OCI-LY7 (cell line): ENCODE measurements at regions not wholly inside any gene's neighbourhood (a gene's known extent, or its start where the extent isn't known, plus 50 kb on each side); places are given as distances from the start of the nearest gene placed in this dataset.

Source experiments
- BruUV-seq: library from RNA; stranded (reverse); fragments of 400-500 nt; replicated peaks from 2 replicates; lab custom pipeline; 2021; lab: Mats Ljungman, UMichigan
- CTCF ChIA-PET: fragments of 300-600 bp; sonication (Branson Sonifier 250); formaldehyde crosslinking; loops from one replicate; lab custom pipeline; 2022; ENCODE audit warnings: antibody characterized with exemption; ENCODE audit not compliant: unreplicated experiment; lab: Charles Lee
- POLR2A ChIA-PET: fragments of 300-600 bp; sonication (Branson Sonifier 250); formaldehyde crosslinking; loops from one replicate; lab custom pipeline; 2022; ENCODE audit warnings: antibody characterized with exemption; lab: Charles Lee
- DNase-seq: peaks from one replicate; pipeline ENCODE4 v3.0.0-alpha.2; 2015; ENCODE audit warnings: low spot score
- H2AFZ ChIP-seq: fragments of 200-600 bp; sonication (generic), shearing (Covaris generic); 2 replicates; pipeline ENCODE4 v1.6.1; 2014; ENCODE audit warnings: mild to moderate bottlenecking, antibody characterized with exemption, low read length, moderate library complexity
- H3K27ac ChIP-seq: fragments of 200-600 bp; sonication (generic); 2 replicates; pipeline ENCODE4 v1.5.1; 2014; ENCODE audit warnings: mixed run types, low read depth, mild to moderate bottlenecking, moderate library complexity, low read length, inconsistent platforms; ENCODE audit not compliant: poor library complexity, severe bottlenecking
- H3K36me3 ChIP-seq: fragments of 200-600 bp; sonication (generic); 2 replicates; pipeline ENCODE4 v1.6.1; 2014; ENCODE audit warnings: mild to moderate bottlenecking, antibody characterized with exemption, low read length, moderate library complexity, mixed read lengths; ENCODE audit not compliant: insufficient read depth
- H3K4me1 ChIP-seq: fragments of 200-600 bp; sonication (generic); 2 replicates; pipeline ENCODE4 v1.5.1; 2014; ENCODE audit warnings: mild to moderate bottlenecking, low read length; ENCODE audit not compliant: insufficient read depth, poor library complexity, severe bottlenecking
- H3K4me2 ChIP-seq: fragments of 200-600 bp; sonication (generic); 2 replicates; pipeline ENCODE4 v1.6.1; 2014; ENCODE audit warnings: mild to moderate bottlenecking, low read length
- H3K4me3 ChIP-seq: fragments of 200-600 bp; sonication (generic); 2 replicates; pipeline ENCODE4 v1.5.1; 2014; ENCODE audit warnings: mild to moderate bottlenecking, low read depth, low read length; ENCODE audit not compliant: poor library complexity, severe bottlenecking
- H3K79me2 ChIP-seq: fragments of 200-600 bp; sonication (generic); 2 replicates; pipeline ENCODE4 v1.6.1; 2016; ENCODE audit warnings: low read depth, mild to moderate bottlenecking, low read length, moderate library complexity, mixed read lengths; ENCODE audit not compliant: insufficient read depth
- H3K9me2 ChIP-seq: fragments of 200-600 bp; sonication (generic); 2 replicates; pipeline ENCODE4 v1.6.1; 2016; ENCODE audit warnings: mild to moderate bottlenecking, low read length, mixed read lengths; ENCODE audit not compliant: insufficient read depth
- H3K9me3 ChIP-seq: fragments of 200-600 bp; sonication (generic); 2 replicates; pipeline ENCODE4 v1.6.1; 2014; ENCODE audit warnings: mild to moderate bottlenecking, mixed run types, low read length, mixed read lengths
- H4K20me1 ChIP-seq: fragments of 200-600 bp; sonication (generic); 2 replicates; pipeline ENCODE4 v1.6.1; 2014; ENCODE audit warnings: mild to moderate bottlenecking, antibody characterized with exemption, low read length, moderate library complexity, mixed read lengths; ENCODE audit not compliant: insufficient read depth
- EZH2phosphoT487 ChIP-seq: fragments of 200-600 bp; sonication (generic); IDR thresholded peaks from 2 replicates; pipeline ENCODE4 v1.6.1; 2018; ENCODE audit warnings: low read depth, borderline replicate concordance, mild to moderate bottlenecking, mixed run types, antibody characterized with exemption, low read length, moderate library complexity, mixed read lengths
- intact Hi-C: fragments of 100-400 bp; cut with micrococcal nuclease; formaldehyde crosslinking; loops from one replicate; pipeline ENCODE4 v1.10.0; 2022; ENCODE audit not compliant: unreplicated experiment
- TF ChIP-seq, protein P1 (sequence below): fragments of 200-600 bp; sonication (generic); conservative IDR thresholded peaks from 2 replicates; pipeline ENCODE4 v1.5.1; 2014; ENCODE audit warnings: mild to moderate bottlenecking, antibody characterized with exemption, low read length, moderate library complexity, mixed read lengths

DNA sequence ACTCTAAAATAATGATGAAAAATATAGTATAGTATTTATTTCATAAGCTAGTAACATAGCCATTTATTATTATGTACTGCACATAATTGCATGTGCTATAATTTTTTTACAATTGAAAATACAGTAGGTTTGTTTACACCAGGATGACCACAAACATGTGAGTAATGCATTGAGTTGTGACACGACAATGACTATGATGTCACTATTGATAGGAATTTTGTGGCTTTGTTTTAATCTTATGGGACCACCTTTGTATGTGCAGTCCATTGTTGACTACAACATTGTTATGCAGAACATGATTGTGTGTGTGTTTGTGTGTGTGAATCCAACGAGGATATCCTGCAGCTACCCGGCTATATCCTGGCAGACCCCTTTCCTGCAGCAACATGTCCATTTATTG, 372.2 kb upstream of the MCTP2 start:
- Histone ChIP-seq H3K79me2 (no peaks in the 10 kb centered on the region), H3K4me3 (no peak overlapping the region), H3K4me2 (no peak overlapping the region), H4K20me1 (no peaks in the 10 kb centered on the region), H3K4me1 (no peaks in the 10 kb centered on the region), H2AFZ (no peak overlapping the region), H3K9me3 (no peaks in the 10 kb centered on the region), H3K27ac (no peak overlapping the region), H3K36me3 (no peaks in the 10 kb centered on the region), H3K9me2 (no peaks in the 10 kb centered on the region)
- DNase-seq = no peak
- TF ChIP-seq EZH2phosphoT487 = no peak
- TF ChIP-seq, protein P1, sequence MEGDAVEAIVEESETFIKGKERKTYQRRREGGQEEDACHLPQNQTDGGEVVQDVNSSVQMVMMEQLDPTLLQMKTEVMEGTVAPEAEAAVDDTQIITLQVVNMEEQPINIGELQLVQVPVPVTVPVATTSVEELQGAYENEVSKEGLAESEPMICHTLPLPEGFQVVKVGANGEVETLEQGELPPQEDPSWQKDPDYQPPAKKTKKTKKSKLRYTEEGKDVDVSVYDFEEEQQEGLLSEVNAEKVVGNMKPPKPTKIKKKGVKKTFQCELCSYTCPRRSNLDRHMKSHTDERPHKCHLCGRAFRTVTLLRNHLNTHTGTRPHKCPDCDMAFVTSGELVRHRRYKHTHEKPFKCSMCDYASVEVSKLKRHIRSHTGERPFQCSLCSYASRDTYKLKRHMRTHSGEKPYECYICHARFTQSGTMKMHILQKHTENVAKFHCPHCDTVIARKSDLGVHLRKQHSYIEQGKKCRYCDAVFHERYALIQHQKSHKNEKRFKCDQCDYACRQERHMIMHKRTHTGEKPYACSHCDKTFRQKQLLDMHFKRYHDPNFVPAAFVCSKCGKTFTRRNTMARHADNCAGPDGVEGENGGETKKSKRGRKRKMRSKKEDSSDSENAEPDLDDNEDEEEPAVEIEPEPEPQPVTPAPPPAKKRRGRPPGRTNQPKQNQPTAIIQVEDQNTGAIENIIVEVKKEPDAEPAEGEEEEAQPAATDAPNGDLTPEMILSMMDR = no peak
- ChIA-PET POLR2A (no interaction called here), CTCF (no interaction called here)
- intact Hi-C loops = no loop called here
- BruUV-seq = no TSS peak

DNA sequence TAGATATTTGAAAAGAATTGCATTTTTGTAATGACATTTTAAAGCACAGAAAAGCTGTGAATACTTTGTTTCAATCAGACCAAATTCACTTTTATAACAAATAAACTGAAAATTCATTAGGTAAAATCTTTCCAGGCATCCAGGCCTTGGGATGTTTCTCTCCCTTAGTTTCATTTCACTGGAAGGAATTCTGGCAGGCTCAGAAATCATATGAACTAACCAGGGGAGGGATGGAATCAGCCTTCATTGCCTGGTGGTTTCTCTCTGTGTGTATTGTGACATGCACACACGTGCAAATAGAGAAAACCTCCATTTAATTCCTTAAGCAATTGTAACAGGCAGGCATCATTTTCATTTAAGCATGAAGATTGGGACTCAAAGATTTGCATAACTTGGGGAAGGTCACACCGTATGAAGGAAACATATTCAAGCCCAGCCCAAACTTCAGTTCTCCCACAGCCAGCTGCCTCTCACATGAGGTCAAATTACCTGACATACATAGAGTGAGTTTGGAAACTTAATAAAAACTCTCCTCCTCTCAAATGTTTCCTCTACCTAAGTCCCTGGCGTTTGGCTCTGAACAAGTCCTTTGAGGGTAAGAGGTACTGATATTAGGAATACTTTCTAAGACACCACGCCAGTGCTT, 376.1 kb upstream of the MCTP2 start:
- intact Hi-C loops = no loop called here
- H2AFZ ChIP-seq = no peak overlapping the region
- TF ChIP-seq, protein P1 = no peak
- no peak for TF ChIP-seq EZH2phosphoT487
- H3K9me3 ChIP-seq = no peaks in the 10 kb centered on the region
- H4K20me1 ChIP-seq = no peaks in the 10 kb centered on the region
- POLR2A ChIA-PET = interaction anchor here (0.7 to 2.1 kb wide), 3 partner anchors 10 to 631 kb away, joined by 4 to 8 read pairs (median 5); no protein-coding TSS in a partner anchor
- CTCF ChIA-PET = no interaction called here
- DNase-seq = no peak
- H3K4me1 ChIP-seq = no peaks in the 10 kb centered on the region
- H3K4me2 ChIP-seq = no peak overlapping the region
- BruUV-seq = no TSS peak
- H3K9me2 ChIP-seq = no peaks in the 10 kb centered on the region
- H3K4me3 ChIP-seq = no peak overlapping the region
- no peaks in the 10 kb centered on the region for H3K79me2 ChIP-seq
- H3K27ac ChIP-seq = no peak overlapping the region
- no peaks in the 10 kb centered on the region for H3K36me3 ChIP-seq

DNA sequence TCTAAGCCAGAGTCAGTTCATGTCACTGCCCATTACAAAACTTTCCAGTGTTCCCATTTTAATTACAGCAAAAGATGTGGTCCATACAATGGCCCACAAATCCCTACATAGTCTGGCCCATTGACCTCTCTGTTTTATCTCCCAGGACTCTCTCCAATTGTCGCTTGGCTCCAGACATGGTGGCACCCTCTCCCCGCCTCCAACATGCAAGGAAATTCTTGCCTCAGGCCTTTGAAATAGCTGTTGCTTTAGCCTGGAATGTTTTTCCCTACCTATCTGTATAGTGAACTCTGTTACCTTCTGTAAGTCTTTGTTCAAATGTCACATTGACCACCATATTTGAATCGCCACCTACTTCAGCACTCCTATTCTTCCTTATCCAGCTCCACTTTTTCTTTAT, 377.3 kb upstream of the MCTP2 start:
- no peaks in the 10 kb centered on the region for H3K79me2 ChIP-seq
- H3K4me3 ChIP-seq = no peak overlapping the region
- TF ChIP-seq, protein P1 = no peak
- no peak for DNase-seq
- no peak overlapping the region for H3K27ac ChIP-seq
- H4K20me1 ChIP-seq = no peaks in the 10 kb centered on the region
- intact Hi-C loops = no loop called here
- no TSS peak for BruUV-seq
- H2AFZ ChIP-seq = no peak overlapping the region
- no peak overlapping the region for H3K4me2 ChIP-seq
- CTCF ChIA-PET = no interaction called here
- POLR2A ChIA-PET = no interaction called here
- H3K9me2 ChIP-seq = no peaks in the 10 kb centered on the region
- H3K36me3 ChIP-seq = no peaks in the 10 kb centered on the region
- H3K4me1 ChIP-seq = no peaks in the 10 kb centered on the region
- no peaks in the 10 kb centered on the region for H3K9me3 ChIP-seq
